ENCODE measurements at regions not wholly inside any gene's neighbourhood (a gene's known extent, or its start where the extent isn't known, plus 50 kb on each side); places are given as distances from the start of the nearest gene placed in this dataset.

DNA sequence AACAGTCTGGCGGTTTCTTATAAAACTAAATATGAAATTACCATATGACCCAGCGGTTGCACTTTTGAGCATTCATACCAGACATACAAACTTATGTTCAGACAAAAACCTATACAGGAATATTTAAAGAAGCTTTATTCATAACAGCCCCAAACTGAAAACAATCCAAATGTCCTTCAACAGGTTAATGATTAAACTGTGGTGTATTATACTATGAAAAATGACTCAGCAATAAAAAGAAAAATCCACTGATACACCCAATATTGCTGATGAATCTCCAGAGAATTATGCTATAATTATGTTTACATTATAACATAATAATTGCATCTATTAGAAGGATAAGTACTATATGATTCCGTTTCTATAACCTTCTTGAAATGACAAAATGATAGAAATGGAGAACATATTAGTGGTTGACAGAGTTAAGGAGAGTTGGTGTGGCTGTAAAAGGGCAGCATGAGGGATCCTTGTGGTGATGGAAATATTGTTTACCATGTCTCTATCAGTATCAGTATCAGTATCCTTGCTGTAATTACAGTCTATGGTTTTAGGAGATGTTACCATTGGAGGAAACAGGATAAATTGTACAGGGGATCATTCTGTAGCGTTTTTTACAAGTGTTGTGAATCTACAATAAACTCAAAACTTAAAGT, 127.1 kb downstream of the DSC3 start:
- CTCF ChIA-PET = no interaction called here
- SMC1A ChIA-PET (ENCODE audit: uncharacterized antibody, unreplicated experiment) = interaction anchor here (1.1 kb wide), 1 partner anchor 26 kb away, joined by 3 read pairs; no protein-coding TSS in a partner anchor
- no peaks in the 10 kb centered on the region for H3K9me3 ChIP-seq (replicated peaks; ENCODE audit: control insufficient read depth, insufficient read depth, low read length)
- TF ChIP-seq SUPT20H (IDR thresholded peaks at IDR 0.05; ENCODE audit: borderline replicate concordance, control insufficient read depth, low read depth, low read length) = no peak
- TF ChIP-seq, protein P1, sequence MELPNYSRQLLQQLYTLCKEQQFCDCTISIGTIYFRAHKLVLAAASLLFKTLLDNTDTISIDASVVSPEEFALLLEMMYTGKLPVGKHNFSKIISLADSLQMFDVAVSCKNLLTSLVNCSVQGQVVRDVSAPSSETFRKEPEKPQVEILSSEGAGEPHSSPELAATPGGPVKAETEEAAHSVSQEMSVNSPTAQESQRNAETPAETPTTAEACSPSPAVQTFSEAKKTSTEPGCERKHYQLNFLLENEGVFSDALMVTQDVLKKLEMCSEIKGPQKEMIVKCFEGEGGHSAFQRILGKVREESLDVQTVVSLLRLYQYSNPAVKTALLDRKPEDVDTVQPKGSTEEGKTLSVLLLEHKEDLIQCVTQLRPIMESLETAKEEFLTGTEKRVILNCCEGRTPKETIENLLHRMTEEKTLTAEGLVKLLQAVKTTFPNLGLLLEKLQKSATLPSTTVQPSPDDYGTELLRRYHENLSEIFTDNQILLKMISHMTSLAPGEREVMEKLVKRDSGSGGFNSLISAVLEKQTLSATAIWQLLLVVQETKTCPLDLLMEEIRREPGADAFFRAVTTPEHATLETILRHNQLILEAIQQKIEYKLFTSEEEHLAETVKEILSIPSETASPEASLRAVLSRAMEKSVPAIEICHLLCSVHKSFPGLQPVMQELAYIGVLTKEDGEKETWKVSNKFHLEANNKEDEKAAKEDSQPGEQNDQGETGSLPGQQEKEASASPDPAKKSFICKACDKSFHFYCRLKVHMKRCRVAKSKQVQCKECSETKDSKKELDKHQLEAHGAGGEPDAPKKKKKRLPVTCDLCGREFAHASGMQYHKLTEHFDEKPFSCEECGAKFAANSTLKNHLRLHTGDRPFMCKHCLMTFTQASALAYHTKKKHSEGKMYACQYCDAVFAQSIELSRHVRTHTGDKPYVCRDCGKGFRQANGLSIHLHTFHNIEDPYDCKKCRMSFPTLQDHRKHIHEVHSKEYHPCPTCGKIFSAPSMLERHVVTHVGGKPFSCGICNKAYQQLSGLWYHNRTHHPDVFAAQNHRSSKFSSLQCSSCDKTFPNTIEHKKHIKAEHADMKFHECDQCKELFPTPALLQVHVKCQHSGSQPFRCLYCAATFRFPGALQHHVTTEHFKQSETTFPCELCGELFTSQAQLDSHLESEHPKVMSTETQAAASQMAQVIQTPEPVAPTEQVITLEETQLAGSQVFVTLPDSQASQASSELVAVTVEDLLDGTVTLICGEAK (IDR thresholded peaks at IDR 0.05; ENCODE audit: borderline replicate concordance) = peak; percentile 47; the same call in 1 of the 2 replicates
- TF ChIP-seq NBN (IDR thresholded peaks at IDR 0.05) = no peak
- TF ChIP-seq, protein P2, sequence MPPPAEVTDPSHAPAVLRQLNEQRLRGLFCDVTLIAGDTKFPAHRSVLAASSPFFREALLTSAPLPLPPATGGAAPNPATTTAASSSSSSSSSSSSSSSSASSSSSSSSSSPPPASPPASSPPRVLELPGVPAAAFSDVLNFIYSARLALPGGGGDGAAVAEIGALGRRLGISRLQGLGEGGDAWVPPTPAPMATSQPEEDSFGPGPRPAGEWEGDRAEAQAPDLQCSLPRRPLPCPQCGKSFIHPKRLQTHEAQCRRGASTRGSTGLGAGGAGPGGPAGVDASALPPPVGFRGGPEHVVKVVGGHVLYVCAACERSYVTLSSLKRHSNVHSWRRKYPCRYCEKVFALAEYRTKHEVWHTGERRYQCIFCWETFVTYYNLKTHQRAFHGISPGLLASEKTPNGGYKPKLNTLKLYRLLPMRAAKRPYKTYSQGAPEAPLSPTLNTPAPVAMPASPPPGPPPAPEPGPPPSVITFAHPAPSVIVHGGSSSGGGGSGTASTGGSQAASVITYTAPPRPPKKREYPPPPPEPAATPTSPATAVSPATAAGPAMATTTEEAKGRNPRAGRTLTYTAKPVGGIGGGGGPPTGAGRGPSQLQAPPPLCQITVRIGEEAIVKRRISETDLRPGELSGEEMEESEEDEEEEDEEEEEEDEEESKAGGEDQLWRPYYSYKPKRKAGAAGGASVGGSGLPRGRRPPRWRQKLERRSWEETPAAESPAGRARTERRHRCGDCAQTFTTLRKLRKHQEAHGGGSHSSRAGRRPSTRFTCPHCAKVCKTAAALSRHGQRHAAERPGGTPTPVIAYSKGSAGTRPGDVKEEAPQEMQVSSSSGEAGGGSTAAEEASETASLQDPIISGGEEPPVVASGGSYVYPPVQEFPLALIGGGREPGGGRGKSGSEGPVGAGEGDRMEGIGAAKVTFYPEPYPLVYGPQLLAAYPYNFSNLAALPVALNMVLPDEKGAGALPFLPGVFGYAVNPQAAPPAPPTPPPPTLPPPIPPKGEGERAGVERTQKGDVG (CRISPR knock-in tag; IDR thresholded peaks at IDR 0.05) = no peak
- TF ChIP-seq, protein P3, sequence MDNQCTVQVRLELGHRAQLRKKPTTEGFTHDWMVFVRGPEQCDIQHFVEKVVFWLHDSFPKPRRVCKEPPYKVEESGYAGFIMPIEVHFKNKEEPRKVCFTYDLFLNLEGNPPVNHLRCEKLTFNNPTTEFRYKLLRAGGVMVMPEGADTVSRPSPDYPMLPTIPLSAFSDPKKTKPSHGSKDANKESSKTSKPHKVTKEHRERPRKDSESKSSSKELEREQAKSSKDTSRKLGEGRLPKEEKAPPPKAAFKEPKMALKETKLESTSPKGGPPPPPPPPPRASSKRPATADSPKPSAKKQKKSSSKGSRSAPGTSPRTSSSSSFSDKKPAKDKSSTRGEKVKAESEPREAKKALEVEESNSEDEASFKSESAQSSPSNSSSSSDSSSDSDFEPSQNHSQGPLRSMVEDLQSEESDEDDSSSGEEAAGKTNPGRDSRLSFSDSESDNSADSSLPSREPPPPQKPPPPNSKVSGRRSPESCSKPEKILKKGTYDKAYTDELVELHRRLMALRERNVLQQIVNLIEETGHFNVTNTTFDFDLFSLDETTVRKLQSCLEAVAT (IDR thresholded peaks at IDR 0.05) = no peak
- TF ChIP-seq BACH1 (IDR thresholded peaks at IDR 0.05; ENCODE audit: borderline replicate concordance) = 0 out of 2 replicates have a peak, but pooled peaks have one; percentile 34
- no peak overlapping the region for H3K4me3 ChIP-seq
- FAIRE-seq (no peak), ATAC-seq (peak; percentile 37), DNase-seq (ENCODE audit: low read depth, low spot score) (no peak)
- H3K36me3 ChIP-seq (ENCODE audit: control insufficient read depth in 2 of 2, insufficient read depth in 2 of 2, low read length in 1 of 2) = no peaks in the 10 kb centered on the region
- POLR2A ChIA-PET = no interaction called here
- H3K27ac ChIP-seq (ENCODE audit: control insufficient read depth, insufficient read depth) = no peak overlapping the region
- no TSS peak for BruUV-seq (replicated peaks)
- WGBS (ENCODE audit: insufficient coverage, insufficient replicate concordance, low lambda C conversion rate, missing lambda C conversion rate) = 25% methylated on average over 4 of the region's 4 CpGs
- no peaks in the 10 kb centered on the region for H3K4me1 ChIP-seq (ENCODE audit: control insufficient read depth, insufficient read depth, low read length)
- H3K27me3 ChIP-seq (replicated peaks in 1 of 2; ENCODE audit: control insufficient read depth in 2 of 2, insufficient read depth in 2 of 2, low read length in 1 of 2) = no peaks in the 10 kb centered on the region
- H3K4me2 ChIP-seq (ENCODE audit: control insufficient read depth, insufficient read depth) = no peak overlapping the region
- no peaks in the 10 kb centered on the region for H4K20me1 ChIP-seq (ENCODE audit: control insufficient read depth, insufficient read depth)
- H3K79me2 ChIP-seq (ENCODE audit: control insufficient read depth, insufficient read depth, low read length) = no peaks in the 10 kb centered on the region
- H3K9ac ChIP-seq (ENCODE audit: control insufficient read depth, insufficient read depth, low read length) = no peak overlapping the region
- RAD21 ChIA-PET (ENCODE audit: unreplicated experiment) = no interaction called here
- no peak overlapping the region for H2AFZ ChIP-seq (ENCODE audit: control insufficient read depth, low read depth, low read length)
- in situ Hi-C loops (cut with MboI) = no loop called here
- intact Hi-C loops (cut with micrococcal nuclease; ENCODE audit: unreplicated experiment) = no loop called here
